WTC11 (cell line): ENCODE measurements at regions not wholly inside any gene's neighbourhood (a gene's known extent, or its start where the extent isn't known, plus 50 kb on each side); places are given as distances from the start of the nearest gene placed in this dataset.

Source experiments
- ATAC-seq: fragments of 200-7000 bp; cut with Tn5 transposase; 2 replicates; pipeline ENCODE4 v1.10.0; 2021; ENCODE audit warnings: mild to moderate bottlenecking, moderate library complexity
- CTCF ChIA-PET: fragments of 300-600 bp; sonication (Branson Sonifier 250); formaldehyde crosslinking; loops from one replicate; lab custom pipeline; 2021; ENCODE audit warnings: antibody characterized with exemption; lab: Charles Lee
- POLR2A ChIA-PET: fragments of 350-600 bp; sonication (Branson Sonifier 250); formaldehyde crosslinking; loops from one replicate; lab custom pipeline; 2021; ENCODE audit warnings: antibody characterized with exemption; lab: Charles Lee
- DNase-seq: peaks from one replicate; pipeline ENCODE4 v3.0.0; 2021; ENCODE audit warnings: low spot score
- H3K27ac Mint-ChIP-seq: 2 replicates; pipeline ENCODE4 v1.8.0; 2021; ENCODE audit warnings: mixed read lengths
- H3K27me3 Mint-ChIP-seq: 2 replicates; pipeline ENCODE4 v1.8.0; 2021; ENCODE audit warnings: low read depth, mild to moderate bottlenecking, moderate library complexity, mixed read lengths
- H3K36me3 Mint-ChIP-seq: 2 replicates; pipeline ENCODE4 v1.8.0; 2021; ENCODE audit warnings: mixed read lengths
- H3K4me1 Mint-ChIP-seq: 2 replicates; pipeline ENCODE4 v1.8.0; 2022; ENCODE audit warnings: mixed read lengths
- H3K4me3 Mint-ChIP-seq: 2 replicates; pipeline ENCODE4 v1.8.0; 2021; ENCODE audit warnings: mild to moderate bottlenecking, moderate library complexity, mixed read lengths
- H3K9me3 Mint-ChIP-seq: 2 replicates; pipeline ENCODE4 v1.8.0; 2021; ENCODE audit warnings: mixed read lengths
- ATF1 ChIP-seq: sonication (generic); formaldehyde crosslinking; IDR thresholded peaks from 2 replicates; pipeline ENCODE4 v1.8.1; 2023; ENCODE audit warnings: mild to moderate bottlenecking, moderate library complexity, missing genetic modification reagents
- ETV6 ChIP-seq: sonication (generic); formaldehyde crosslinking; IDR thresholded peaks from 2 replicates; pipeline ENCODE4 v1.8.1; 2022; ENCODE audit warnings: mild to moderate bottlenecking, missing genetic modification reagents
- GTF2I ChIP-seq: fragments of 250-450 bp; sonication (Bioruptor Pico); conservative IDR thresholded peaks from 2 replicates; pipeline ENCODE4 v1.4.0; 2021; ENCODE audit warnings: mild to moderate bottlenecking
- MXD4 ChIP-seq: fragments of 250-450 bp; sonication (Bioruptor Pico); IDR thresholded peaks from 2 replicates; pipeline ENCODE4 v1.8.0; 2021; ENCODE audit warnings: mild to moderate bottlenecking, moderate library complexity, borderline replicate concordance
- NFE2L1 ChIP-seq: sonication (generic); formaldehyde crosslinking; IDR thresholded peaks from 2 replicates; pipeline ENCODE4 v1.8.1; 2023; ENCODE audit warnings: missing genetic modification reagents
- NR3C1 ChIP-seq: sonication (generic); formaldehyde crosslinking; conservative IDR thresholded peaks from 2 replicates; pipeline ENCODE4 v1.8.1; 2023; ENCODE audit warnings: low read depth, mild to moderate bottlenecking, missing genetic modification reagents
- OVOL2 ChIP-seq: fragments of 250-450 bp; sonication (Bioruptor Pico); IDR thresholded peaks from 2 replicates; pipeline ENCODE4 v1.9.0; 2021; ENCODE audit warnings: mild to moderate bottlenecking, borderline replicate concordance
- SMAD4 ChIP-seq: sonication (generic); formaldehyde crosslinking; IDR thresholded peaks from 2 replicates; pipeline ENCODE4 v1.8.0; 2022; ENCODE audit warnings: mild to moderate bottlenecking, missing genetic modification reagents
- ZNF423 ChIP-seq: fragments of 250-450 bp; sonication (Bioruptor Pico); IDR thresholded peaks from 2 replicates; pipeline ENCODE4 v2.1.2; 2022; ENCODE audit warnings: mild to moderate bottlenecking, moderate library complexity
- TF ChIP-seq, protein P1 (sequence below): fragments of 250-450 bp; sonication (Bioruptor Pico); IDR thresholded peaks from 2 replicates; pipeline ENCODE4 v1.9.0; 2021; ENCODE audit warnings: mild to moderate bottlenecking
- TF ChIP-seq, protein P2 (sequence below): fragments of 200-600 bp; IDR thresholded peaks from 2 replicates; pipeline ENCODE4 v1.8.0; 2022; ENCODE audit warnings: antibody characterized with exemption
- TF ChIP-seq, protein P3 (sequence below): sonication (generic); formaldehyde crosslinking; IDR thresholded peaks from 2 replicates; pipeline ENCODE4 v1.8.0; 2022; ENCODE audit warnings: missing genetic modification reagents
- TF ChIP-seq, protein P4 (sequence below): sonication (generic); formaldehyde crosslinking; IDR thresholded peaks from 2 replicates; pipeline ENCODE4 v1.8.1; 2022; ENCODE audit warnings: mild to moderate bottlenecking, moderate library complexity, missing genetic modification reagents
- TF ChIP-seq, protein P5 (sequence below): sonication (generic); formaldehyde crosslinking; IDR thresholded peaks from 2 replicates; pipeline ENCODE4 v1.8.0; 2023; ENCODE audit warnings: mild to moderate bottlenecking, missing genetic modification reagents
- TF ChIP-seq, protein P6 (sequence below): fragments of 250-450 bp; sonication (Bioruptor Pico); conservative IDR thresholded peaks from 2 replicates; pipeline ENCODE4 v1.9.0; 2021; ENCODE audit warnings: mild to moderate bottlenecking

DNA sequence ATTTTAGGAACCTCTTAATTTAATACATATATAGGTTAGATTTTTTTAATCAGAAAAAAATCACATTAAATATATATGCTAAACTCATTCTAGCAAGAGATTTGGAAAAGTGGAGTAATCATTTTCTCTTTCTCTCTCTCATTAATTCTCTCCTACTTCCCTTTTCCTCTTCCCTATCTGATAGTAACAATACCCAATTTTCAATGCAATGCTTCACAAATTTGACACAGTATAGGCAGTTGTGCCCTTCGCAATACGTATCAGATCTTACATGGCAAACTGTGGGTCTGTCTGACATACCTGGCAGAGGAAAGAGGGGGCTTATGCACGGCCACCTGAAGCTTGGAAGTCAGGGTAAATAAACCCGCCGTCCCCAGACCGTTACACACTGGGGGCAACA, 444.3 kb downstream of the NBAS start:
- TF ChIP-seq, protein P1, sequence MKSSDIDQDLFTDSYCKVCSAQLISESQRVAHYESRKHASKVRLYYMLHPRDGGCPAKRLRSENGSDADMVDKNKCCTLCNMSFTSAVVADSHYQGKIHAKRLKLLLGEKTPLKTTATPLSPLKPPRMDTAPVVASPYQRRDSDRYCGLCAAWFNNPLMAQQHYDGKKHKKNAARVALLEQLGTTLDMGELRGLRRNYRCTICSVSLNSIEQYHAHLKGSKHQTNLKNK (CRISPR knock-in tag) = no peak
- TF ChIP-seq, protein P2, sequence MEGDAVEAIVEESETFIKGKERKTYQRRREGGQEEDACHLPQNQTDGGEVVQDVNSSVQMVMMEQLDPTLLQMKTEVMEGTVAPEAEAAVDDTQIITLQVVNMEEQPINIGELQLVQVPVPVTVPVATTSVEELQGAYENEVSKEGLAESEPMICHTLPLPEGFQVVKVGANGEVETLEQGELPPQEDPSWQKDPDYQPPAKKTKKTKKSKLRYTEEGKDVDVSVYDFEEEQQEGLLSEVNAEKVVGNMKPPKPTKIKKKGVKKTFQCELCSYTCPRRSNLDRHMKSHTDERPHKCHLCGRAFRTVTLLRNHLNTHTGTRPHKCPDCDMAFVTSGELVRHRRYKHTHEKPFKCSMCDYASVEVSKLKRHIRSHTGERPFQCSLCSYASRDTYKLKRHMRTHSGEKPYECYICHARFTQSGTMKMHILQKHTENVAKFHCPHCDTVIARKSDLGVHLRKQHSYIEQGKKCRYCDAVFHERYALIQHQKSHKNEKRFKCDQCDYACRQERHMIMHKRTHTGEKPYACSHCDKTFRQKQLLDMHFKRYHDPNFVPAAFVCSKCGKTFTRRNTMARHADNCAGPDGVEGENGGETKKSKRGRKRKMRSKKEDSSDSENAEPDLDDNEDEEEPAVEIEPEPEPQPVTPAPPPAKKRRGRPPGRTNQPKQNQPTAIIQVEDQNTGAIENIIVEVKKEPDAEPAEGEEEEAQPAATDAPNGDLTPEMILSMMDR = no peak
- no peak for TF ChIP-seq NR3C1
- TF ChIP-seq GTF2I (CRISPR knock-in tag) = no peak
- TF ChIP-seq, protein P3, sequence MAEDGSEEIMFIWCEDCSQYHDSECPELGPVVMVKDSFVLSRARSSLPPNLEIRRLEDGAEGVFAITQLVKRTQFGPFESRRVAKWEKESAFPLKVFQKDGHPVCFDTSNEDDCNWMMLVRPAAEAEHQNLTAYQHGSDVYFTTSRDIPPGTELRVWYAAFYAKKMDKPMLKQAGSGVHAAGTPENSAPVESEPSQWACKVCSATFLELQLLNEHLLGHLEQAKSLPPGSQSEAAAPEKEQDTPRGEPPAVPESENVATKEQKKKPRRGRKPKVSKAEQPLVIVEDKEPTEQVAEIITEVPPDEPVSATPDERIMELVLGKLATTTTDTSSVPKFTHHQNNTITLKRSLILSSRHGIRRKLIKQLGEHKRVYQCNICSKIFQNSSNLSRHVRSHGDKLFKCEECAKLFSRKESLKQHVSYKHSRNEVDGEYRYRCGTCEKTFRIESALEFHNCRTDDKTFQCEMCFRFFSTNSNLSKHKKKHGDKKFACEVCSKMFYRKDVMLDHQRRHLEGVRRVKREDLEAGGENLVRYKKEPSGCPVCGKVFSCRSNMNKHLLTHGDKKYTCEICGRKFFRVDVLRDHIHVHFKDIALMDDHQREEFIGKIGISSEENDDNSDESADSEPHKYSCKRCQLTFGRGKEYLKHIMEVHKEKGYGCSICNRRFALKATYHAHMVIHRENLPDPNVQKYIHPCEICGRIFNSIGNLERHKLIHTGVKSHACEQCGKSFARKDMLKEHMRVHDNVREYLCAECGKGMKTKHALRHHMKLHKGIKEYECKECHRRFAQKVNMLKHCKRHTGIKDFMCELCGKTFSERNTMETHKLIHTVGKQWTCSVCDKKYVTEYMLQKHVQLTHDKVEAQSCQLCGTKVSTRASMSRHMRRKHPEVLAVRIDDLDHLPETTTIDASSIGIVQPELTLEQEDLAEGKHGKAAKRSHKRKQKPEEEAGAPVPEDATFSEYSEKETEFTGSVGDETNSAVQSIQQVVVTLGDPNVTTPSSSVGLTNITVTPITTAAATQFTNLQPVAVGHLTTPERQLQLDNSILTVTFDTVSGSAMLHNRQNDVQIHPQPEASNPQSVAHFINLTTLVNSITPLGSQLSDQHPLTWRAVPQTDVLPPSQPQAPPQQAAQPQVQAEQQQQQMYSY = no peak
- TF ChIP-seq ZNF423 (CRISPR knock-in tag) = no peak
- TF ChIP-seq OVOL2 = no peak
- TF ChIP-seq, protein P4, sequence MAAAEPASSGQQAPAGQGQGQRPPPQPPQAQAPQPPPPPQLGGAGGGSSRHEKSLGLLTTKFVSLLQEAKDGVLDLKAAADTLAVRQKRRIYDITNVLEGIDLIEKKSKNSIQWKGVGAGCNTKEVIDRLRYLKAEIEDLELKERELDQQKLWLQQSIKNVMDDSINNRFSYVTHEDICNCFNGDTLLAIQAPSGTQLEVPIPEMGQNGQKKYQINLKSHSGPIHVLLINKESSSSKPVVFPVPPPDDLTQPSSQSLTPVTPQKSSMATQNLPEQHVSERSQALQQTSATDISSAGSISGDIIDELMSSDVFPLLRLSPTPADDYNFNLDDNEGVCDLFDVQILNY (CRISPR knock-in tag) = no peak
- TF ChIP-seq, protein P5, sequence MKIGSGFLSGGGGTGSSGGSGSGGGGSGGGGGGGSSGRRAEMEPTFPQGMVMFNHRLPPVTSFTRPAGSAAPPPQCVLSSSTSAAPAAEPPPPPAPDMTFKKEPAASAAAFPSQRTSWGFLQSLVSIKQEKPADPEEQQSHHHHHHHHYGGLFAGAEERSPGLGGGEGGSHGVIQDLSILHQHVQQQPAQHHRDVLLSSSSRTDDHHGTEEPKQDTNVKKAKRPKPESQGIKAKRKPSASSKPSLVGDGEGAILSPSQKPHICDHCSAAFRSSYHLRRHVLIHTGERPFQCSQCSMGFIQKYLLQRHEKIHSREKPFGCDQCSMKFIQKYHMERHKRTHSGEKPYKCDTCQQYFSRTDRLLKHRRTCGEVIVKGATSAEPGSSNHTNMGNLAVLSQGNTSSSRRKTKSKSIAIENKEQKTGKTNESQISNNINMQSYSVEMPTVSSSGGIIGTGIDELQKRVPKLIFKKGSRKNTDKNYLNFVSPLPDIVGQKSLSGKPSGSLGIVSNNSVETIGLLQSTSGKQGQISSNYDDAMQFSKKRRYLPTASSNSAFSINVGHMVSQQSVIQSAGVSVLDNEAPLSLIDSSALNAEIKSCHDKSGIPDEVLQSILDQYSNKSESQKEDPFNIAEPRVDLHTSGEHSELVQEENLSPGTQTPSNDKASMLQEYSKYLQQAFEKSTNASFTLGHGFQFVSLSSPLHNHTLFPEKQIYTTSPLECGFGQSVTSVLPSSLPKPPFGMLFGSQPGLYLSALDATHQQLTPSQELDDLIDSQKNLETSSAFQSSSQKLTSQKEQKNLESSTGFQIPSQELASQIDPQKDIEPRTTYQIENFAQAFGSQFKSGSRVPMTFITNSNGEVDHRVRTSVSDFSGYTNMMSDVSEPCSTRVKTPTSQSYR = no peak
- TF ChIP-seq SMAD4 (CRISPR knock-in tag) = no peak
- TF ChIP-seq, protein P6, sequence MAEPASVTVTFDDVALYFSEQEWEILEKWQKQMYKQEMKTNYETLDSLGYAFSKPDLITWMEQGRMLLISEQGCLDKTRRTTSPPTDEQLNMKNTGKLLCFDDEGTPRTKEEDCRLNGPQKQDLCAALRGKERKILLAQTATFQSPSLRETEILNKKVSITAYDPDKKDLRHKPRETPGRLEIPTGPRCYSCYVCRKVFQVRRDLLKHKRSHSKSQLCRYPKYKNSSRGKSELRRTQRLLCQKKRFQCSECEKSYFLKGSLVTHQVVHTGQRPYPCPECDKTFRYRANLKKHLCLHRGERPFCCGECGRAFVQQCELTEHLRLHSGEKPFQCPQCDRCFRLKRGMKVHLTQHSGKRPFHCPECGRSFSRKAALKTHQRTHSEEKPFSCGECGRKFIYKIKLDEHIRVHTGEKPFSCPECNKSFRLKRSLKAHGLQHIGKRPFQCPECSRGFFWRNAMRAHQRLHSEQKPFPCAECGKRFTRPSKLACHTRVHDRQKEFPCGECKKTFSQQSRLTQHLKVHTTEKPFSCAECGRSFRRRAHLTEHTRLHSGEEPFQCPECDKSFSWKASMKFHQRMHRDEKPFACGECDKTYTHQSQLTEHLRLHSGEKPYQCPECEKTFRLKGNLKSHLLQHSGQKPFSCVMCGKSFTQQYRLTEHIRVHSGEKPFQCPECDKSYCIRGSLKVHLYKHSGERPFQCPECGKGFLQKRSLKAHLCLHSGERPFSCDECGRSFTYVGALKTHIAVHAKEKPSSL (CRISPR knock-in tag) = no peak
- no peak for TF ChIP-seq MXD4 (CRISPR knock-in tag)
- no peak for TF ChIP-seq ATF1 (CRISPR knock-in tag)
- TF ChIP-seq ETV6 (CRISPR knock-in tag) = no peak
- no peak for TF ChIP-seq NFE2L1
- H3K27me3 Mint-ChIP-seq = peaks cover 2% of the 10 kb centered on the region; the same call in 1 of the 2 replicates
- ChIA-PET CTCF (no interaction called here), POLR2A (no interaction called here)
- no peak overlapping the region for H3K27ac Mint-ChIP-seq
- no peak overlapping the region for H3K4me3 Mint-ChIP-seq
- peaks cover 31% of the 10 kb centered on the region for H3K4me1 Mint-ChIP-seq
- ATAC-seq (no peak), DNase-seq (no peak)
- peaks cover 25% of the 10 kb centered on the region for H3K36me3 Mint-ChIP-seq
- peaks cover 29% of the 10 kb centered on the region for H3K9me3 Mint-ChIP-seq
